IPS DF 19.7 (cell line): ENCODE measurements at regions not wholly inside any gene's neighbourhood (a gene's known extent, or its start where the extent isn't known, plus 50 kb on each side); places are given as distances from the start of the nearest gene placed in this dataset.

Experiments used
- DNase-seq: peaks from one replicate; pipeline ENCODE4 v3.0.0-alpha.2; 2013; ENCODE audit warnings: low read depth, low spot score

DNA sequence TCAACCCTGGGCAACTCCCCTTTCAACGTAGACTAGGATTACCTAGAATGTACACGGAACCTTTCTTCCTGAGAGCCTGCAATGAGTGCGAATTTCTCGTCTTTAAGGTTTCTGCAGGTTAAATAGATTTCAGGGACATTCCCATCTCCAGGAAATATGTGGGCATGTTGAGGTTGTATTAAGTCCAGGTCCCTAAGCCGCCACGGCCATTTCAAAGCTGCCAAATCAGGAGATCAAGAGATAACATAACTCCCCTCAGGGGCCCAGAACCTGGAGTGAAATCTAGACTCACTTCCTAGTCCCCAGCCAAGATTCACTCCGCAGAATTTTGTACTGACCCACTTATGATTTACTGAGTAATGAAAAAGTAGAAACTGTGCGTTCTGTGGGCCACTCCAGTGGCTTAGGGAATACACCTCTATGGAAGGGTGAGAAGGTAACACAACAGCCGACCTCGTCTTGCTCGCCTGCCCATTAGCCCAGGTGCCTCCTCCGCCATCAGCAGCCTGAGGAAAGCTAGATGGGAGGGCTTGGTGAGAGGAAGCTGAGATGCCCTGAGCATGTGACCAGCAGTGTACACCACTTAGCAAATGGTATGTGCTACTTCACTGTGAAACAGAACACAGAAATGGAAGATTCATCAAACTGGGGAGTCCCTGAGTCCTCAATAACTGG, 98.5 kb upstream of the SOX1 start:
- no peak for DNase-seq

DNA sequence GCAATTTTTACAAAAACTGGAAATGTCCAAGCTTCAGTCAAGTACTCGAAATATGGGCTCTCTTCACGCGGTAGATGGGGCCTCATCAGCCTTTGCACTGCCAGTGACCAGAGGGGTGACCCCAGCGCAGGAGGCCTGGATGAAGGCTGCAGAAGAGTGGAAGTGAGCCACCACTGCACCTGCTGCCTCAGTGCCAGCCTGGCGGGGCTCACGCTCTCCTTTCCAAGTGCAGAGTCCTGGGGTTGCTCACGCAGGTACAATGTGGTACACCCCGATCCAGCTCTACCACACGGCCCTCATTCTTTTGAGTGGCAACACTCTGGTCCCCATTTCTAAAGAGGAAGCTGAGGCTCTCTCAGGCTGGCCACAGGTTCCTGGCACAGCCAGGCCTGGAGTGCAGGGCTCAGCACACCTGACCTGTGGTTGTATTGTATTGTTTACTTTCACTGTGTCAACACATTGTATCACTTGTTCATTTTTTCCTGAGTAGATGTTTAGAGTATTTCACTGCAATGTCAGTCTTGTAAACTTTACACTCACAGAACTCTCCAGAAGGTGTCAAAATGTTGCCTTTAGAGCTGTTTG, 97.3 kb upstream of the SOX1 start:
- no peak for DNase-seq

DNA sequence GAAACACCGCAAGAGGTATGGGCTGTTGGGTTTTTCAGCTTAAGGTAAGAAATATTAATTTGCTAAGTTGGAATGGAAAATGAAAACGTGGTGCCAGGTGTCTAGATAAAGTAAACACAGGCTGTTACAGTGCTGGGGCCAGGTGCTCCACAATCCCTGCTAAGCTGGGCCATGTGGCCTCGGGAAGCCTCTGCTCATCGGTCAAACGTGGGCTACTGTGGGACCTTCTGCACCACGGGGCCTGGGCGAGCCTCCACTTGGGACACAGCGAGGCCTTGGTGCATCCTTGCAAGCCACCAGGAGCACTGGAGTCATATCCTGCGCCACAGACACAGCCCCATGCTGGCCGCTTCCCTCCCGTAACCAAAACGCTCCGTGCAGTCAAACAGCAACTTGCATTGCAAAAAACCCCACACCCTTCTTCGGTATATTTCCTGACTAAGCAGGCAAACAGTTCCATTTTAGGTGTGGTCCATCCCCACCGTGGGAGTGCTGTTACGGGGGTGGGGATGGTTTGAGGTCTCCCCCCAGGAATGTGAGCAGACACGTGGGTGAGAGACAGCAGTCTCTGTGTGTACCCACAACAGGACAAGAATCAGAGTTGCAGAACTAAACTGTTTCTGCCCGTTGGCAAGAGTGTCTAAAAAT, 96.3 kb upstream of the SOX1 start:
- DNase-seq, result no peak

DNA sequence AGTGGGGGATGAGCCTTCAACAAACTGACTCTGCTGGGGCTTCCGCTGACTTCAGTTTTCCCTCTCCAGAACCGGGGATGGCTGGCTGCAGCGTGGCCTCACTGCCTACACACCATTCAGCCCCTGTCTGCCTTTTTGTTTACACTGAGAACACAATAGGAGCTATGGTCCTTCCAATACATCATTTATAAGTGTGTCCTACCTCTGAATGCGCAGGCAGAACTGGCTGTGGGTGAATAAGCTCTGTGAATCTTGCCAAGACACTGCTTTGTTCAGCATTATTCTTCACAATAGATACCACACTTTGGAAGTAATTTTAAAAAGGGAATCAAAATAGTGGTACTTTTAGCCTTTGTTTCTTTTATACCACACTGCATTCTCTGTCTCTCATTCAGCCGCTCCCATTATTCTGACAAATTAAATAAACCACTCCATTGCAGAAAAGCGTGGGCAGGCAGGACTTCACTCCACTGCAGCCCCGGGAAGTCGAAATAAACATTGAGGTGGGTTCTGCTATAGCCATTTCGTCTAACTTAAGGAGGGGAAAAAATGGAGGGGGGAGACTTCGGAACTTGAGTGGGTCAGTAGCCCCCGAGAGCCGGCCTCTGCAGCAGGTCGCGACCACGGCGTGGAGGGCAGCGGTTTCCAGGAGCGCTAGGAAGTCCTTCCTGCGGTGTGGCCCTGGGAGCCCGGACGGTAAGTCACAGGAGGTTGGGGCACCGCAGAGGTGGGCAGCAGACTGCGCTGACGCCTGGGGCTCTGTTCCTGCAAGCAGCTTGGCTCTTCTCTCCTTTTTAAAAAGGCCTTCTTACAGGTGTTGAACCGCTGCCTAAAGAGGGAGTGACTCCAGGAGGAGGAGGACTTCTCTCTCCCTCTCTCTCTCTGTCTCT, 94.8 kb upstream of the SOX1 start:
- no peak for DNase-seq

DNA sequence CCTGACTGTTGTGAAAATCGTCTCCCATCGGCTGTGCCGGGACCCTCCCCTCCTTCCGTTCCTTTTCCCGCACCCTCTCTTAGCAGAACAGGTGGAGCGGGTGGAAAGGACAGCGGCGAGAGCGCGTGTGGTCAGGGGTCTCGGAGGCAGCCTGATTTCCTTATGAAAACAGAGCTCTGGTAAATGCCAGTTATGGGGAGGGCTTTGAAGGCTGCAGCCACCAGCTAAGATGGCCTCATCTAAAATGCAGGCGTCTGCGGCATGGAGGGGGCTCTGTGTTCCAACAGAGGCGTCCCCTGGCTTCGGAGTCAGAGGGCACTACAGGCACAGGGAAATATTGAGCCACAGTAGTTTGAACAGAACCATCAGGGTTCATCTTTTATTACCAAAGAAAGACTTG, 93.8 kb upstream of the SOX1 start:
- DNase-seq, result no peak

DNA sequence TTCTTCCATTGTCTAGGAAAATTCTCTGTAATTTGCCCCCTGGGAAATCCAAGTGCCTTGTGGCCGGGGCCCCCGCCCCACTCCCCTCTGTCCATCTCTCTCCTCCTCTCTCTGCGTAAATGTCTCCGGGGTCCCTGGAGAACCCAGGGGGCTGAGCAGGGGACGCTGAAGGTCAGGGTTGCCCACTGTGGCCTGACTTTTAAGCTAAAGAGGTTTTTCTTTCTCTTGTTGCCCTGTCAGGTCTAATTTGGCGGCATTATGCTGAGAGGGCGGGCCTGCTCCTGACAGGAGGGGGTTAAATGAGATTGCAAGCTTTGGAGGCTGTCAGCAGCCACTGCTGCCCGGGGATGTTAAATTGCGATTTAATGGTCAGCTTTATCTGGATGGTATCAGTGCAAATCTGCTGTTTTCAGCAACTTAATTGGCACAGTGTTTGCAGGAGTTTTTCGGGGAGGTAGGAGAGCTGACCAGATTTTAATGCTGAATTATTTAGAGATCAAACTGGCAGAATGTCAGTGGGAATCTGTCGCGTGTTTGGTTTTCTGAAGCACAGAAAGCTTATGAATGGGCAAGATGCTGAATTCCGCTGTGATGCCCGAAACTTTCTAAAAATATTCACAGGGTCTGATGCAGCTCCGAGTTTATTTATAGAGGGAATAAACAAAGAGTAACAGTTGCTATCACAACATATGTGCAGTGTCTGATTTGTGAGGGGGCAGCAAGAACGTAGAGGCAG, 93.2 kb upstream of the SOX1 start:
- DNase-seq, result no peak

DNA sequence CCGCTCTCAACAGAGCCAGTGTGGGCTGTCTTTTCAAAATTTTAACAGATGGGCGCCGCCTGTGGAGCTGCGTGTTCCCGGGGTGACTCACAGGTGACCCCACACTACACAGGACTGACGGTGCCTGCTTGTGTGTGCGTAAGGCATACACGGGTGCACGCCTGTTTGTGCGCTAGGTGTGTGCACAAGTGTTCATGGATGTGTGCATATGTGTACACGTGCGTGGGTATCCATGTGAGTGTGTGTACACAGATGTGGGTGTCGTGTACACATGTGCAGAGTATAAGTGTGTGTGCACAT, 92.7 kb upstream of the SOX1 start:
- DNase-seq, result no peak

DNA sequence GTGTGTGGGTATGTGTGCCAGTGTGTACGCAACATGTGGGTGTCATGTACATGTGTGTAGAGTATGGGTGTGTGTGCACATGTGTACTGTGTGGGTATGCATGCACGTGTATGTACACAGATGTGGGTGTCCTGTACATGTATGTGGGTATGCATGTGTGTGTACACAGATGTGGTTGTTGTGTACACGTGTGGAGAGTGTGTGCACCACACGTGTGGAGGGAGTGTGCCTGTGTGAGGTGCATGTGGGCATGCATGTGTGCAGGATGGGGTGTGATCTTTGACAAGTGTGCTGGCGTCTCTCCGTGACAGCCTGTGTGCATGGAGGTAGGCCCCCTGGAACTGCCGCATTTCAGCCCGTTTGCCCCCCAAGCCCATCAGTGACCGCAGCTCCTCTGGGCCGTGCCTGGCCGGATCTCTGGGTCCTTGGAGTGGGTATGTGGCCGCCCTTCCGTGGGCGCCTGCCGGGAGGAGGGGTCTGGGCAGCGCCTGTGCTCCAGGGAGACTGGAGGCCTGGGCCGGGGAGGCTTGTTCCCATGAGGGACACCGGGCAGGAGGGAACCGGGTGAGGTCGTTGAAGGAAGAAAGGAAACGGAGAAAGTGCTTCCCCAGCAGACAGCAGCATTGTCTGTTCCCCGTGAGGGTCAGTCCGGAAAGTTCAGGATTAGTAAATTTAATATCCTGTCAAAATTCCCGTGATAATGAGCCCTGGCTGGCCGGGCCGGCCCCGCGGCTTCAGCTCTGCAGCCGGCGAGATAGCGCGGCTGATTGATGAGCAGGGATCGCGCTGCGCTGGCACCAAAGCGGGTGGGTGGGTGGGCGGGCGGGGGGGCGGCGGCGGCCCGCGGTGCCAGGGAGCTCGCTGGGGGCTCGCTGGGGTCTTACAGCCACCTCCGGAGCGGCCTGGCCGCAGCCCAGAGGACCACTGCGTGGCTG, 91.1 kb upstream of the SOX1 start:
- DNase-seq, result no peak

DNA sequence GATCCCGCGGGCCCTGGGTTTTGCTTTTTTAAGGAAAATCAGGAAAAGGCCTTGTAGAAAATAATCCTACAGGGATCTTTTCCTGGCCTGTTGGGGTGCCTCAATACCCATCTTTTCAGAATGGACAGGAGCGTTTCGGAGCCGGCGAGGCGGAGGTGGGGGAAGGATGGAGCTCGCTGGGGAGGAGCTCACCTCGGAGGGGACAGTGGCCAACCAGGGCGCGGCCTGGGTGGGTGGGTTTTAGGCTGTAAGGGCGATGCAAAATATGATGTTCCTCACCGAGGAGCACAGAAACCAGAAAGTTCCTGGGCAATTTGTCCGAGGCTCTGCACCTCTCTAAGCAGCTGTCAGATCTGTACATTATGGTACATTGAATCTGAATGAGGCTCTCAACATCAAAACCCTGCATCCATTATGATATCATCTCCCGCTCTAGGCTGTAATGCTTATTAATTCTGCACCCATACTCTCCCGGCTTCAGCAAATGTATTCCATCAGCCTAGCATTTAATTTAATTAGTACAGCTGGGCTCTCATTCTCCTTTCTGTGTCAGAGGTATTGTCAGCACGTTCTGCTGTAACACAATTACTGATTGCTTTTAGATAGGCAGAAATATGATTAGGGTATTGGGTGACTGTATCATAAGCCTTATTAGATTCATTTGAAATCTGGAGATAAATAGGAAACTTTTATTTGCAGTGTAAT, 90.3 kb upstream of the SOX1 start:
- no peak for DNase-seq

DNA sequence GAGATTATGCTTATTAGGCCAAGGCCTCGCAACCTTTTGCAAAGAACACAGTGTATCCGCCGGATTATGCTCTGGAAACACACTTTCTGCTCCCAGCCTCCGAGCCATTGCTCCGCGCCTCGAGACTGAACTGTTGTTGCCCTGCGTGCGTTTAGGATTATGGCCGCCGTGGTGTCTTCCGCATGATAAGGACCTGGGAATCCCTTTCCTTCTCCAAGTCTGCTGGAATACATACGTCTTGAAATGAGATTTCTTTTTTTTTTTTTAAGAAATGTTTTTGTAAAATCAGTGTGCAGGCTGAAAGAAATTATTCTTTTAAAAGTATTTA, 89.8 kb upstream of the SOX1 start:
- no peak for DNase-seq

DNA sequence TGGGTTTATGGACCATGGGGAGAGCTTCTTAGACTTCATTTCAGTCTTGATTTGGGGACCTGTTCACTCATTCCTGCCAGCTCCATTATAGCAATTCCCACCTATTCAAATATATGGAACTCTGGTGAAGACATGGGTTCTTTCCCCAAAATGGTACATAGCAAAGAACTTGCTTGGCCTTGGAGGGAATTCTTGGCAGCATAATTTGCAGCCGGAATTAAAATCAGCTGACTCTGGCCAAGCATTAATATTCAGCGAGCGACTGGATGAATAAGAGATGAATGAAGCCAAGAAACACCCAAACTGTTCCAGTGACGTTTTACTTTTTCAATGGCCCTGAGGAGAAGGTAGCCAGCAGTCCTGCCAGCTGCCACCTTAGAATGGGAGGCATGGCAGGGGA, 88.4 kb upstream of the SOX1 start:
- no peak for DNase-seq

DNA sequence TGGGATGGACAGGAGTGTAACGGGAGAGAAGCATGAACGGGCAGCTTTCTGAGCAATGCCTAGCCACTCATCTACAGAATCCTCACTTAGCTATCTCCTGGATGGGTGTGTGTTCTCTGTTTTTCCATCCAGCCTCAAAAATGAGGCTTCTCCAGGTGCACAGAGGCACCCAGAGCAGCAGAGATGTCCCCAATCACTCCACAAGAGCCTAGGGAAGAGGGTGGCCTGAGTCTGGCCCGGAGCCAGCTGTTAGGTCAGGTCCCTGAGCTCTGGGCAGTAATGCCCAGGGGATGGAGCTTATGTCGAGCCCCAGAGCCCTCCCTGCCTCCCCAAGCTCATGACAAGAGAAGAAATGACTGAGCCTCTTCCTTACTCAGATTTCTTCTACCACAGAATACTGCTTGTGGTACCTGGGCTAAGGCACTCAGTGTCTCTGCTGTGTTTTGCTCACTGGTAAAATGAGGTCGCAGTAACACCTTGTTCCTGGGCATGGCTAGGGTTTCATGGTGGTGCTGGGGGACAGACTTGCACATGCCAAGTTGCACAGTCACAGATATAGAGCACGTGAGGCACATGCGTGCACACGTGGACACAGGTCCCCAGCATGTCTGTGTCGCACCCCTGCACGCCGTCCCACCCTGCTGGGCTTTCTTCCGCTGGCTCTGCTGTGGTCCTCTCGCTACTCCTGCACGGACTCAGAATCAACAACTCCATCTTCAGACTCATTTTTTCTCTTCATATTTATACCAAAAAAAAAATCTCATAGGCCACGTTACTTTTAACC, 86.6 kb upstream of the SOX1 start:
- no peak for DNase-seq

DNA sequence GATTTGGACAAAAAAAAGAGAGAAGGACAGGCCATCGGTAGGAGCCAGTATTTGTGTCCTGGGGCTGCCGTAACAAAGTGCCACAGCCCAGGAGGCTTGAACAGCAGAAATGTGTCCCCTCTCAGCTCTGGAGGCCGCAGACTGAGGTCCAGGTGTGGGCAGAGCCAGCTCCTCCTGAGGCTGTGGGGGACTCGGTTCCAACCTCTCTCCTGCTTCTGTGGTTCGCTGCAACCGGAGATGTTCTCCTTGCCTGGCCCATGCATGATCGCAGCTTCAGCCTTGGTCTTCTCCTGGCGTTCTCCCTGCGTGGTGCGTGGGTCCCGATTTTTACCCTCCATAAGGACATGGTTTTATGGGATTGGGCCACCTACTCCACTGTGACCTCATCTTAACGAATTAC, 85.9 kb upstream of the SOX1 start:
- DNase-seq, result no peak

DNA sequence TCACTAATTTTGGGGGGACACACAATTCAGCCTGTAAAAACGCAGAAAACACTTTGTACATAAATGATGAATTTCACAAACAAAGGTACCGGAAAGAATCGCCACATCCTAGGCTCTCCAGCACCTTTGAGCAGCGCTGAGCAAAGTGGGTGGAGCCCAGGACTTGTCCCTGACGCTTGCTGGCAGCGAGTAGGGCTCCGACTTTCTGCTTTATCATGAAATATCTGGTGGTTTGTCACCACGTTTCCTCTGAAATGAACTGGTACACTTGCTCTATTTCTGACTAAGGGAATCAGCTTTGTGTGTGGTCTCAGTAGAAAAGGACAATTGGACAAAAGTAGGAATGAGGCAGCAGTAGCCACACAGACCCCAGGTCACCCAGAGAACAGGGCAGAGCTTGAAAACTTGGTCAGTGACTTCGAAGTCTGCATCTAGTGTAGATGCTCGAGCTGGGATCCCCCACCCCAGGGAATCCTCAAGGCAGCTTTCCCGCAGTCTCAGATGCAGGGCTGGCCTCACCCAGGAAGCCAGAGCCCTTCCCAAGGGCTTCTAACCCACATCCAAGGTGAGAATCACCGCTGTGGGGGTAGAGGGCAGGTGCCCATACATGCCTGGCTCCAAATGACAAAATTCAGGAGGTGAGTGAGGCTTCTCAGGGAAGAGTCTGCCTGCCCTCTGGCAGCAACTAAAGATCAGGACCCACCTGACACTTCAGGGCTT, 85.3 kb upstream of the SOX1 start:
- DNase-seq, result no peak

DNA sequence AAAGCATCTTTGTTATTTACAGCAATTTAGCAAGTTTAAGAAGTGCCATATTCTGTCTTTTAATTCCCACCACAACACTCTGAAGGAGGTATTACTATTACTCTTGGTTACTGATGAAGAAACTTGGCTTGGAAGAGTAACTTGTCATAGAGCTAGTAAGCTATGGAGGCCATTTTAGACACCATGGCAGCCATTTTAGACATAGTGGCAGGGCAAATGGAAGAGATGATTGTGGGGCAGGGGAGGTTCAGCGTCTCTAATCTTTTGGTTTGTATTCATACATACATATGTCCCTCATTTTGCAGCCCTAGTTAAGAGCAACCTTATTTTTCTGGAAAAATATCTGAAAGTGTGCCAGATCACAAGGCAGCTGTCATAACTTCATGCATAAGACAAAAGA, 82.6 kb upstream of the SOX1 start:
- DNase-seq, result no peak

DNA sequence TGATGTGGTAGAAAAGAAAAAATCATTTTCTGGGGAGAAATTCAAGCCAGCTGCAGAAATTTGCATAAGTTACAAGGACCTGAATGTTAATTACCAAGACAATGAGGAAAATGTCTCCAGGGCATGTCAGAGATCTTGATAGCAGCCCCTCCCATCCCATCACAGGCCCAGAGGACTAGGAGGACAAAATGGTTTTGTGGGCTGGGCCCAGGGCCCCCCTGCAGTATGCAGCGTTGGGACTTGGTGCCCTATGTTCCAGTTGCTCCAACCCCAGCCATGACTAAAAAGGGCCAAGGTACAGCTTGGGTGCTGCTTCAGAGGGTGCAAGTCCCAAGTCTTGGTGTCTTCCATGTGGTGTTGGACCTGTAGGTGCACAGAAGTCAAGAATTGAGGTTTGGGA, 76.6 kb upstream of the SOX1 start:
- DNase-seq, result no peak

DNA sequence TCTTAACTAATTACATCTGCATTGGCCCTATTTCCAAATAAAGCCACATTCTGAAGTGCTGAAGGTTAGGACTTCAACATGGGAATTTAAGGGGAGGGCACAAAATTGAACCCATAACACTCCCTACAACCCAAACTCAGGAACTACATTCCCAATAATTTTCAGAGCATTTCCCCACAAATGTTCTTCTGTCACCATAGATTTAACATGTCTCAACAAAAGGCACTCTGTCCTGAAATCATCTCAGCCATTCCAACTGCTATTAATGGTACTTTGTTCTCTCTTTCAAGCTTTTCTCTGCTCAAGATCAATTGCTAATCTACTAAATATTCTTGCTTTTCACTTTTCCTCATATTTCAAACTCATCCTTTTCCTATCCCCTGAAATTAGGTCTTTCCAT, 74.0 kb upstream of the SOX1 start:
- no peak for DNase-seq

DNA sequence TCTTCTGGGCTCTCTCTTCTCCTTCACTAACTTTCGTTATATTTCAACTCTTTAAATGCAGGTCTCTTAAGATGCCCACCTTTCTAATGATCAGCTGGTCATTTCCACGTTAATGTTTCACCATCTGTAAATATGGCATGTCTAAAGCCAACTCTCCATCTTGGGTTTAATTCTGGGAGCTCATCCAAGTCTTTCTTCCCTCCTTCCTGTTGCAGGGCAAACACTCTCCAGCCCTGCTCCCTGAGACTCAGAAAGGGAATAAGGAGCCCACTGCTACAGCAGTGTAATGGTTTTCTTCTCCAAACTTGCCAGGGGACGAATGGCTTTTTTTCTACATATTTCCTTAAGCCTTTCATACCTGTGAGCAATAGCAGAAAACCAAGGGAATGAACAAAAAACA, 73.3 kb upstream of the SOX1 start:
- no peak for DNase-seq

DNA sequence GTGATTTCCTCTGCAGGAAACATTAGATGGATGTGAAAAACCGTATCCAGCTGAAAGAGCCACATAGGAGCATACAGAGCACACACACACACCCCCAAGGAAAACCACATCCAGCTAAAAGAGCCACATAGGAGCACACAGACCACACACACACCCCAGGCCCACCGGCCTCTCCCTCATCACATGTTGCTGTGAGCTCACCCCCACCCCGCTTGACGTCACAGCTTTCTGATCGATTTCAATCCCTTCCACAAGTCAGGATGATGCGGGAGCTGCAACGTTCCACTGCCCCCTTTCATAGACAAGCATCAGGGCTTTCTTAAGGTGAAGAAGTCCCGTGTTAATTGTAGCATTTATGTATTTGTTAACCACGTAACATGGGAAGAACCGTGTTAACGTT, 72.4 kb upstream of the SOX1 start:
- DNase-seq, result no peak
